ENCODE measurements at regions not wholly inside any gene's neighbourhood (a gene's known extent, or its start where the extent isn't known, plus 50 kb on each side); places are given as distances from the start of the nearest gene placed in this dataset.
A peak's percentile ranks its signal among the peaks of the same experiment; 100 is the strongest.
"Not testable (repeated sequence)": the region's sequence is repeated elsewhere in the genome, so short reads cannot be mapped to it uniquely, and the experiment has no call there.

- CTCF ChIA-PET; H3K4me3 ChIP-seq (ENCODE audit: low read depth, low read length); H3K27me3 ChIP-seq (ENCODE audit: control insufficient read depth, insufficient read depth, low read length); H3K36me3 ChIP-seq (ENCODE audit: control insufficient read depth, insufficient read depth, low read length); POLR2A ChIA-PET; DNase-seq (ENCODE audit: low read depth): not testable (repeated sequence)
- peak; percentile 11; the same call in 1 of the 2 replicates for TF ChIP-seq CTCF (IDR thresholded peaks at IDR 0.05; ENCODE audit: insufficient read depth, low read depth, low read length)
Measured at GRCh38 chrX:89757767-89758166, 163.9 kb upstream of the TGIF2LX start.

GRCh38 chrX:89759076-89759685, 162.5 kb upstream of the TGIF2LX start:
- H3K27me3 ChIP-seq (ENCODE audit: control insufficient read depth, insufficient read depth, low read length); CTCF ChIA-PET; H3K36me3 ChIP-seq (ENCODE audit: control insufficient read depth, insufficient read depth, low read length); H3K4me3 ChIP-seq (ENCODE audit: low read depth, low read length); DNase-seq (ENCODE audit: low read depth); POLR2A ChIA-PET: not testable (repeated sequence)

- POLR2A ChIA-PET; CTCF ChIA-PET; H3K4me3 ChIP-seq (ENCODE audit: low read depth, low read length); H3K27me3 ChIP-seq (ENCODE audit: control insufficient read depth, insufficient read depth, low read length); H3K36me3 ChIP-seq (ENCODE audit: control insufficient read depth, insufficient read depth, low read length); DNase-seq (ENCODE audit: low read depth): not testable (repeated sequence)
Measured at GRCh38 chrX:89771639-89772038, 150.1 kb upstream of the TGIF2LX start.

- H3K4me3 ChIP-seq (ENCODE audit: low read depth, low read length); H3K36me3 ChIP-seq (ENCODE audit: control insufficient read depth, insufficient read depth, low read length); CTCF ChIA-PET; POLR2A ChIA-PET; H3K27me3 ChIP-seq (ENCODE audit: control insufficient read depth, insufficient read depth, low read length); DNase-seq (ENCODE audit: low read depth): not testable (repeated sequence)
Measured at GRCh38 chrX:89811440-89811839, 110.3 kb upstream of the TGIF2LX start.

GRCh38 chrX:89839723-89840122, 82.0 kb upstream of the TGIF2LX start:
- POLR2A ChIA-PET; CTCF ChIA-PET; DNase-seq (ENCODE audit: low read depth); H3K36me3 ChIP-seq (ENCODE audit: control insufficient read depth, insufficient read depth, low read length); H3K4me3 ChIP-seq (ENCODE audit: low read depth, low read length); H3K27me3 ChIP-seq (ENCODE audit: control insufficient read depth, insufficient read depth, low read length): not testable (repeated sequence)

GRCh38 chrX:89871662-89872061, 50.0 kb upstream of the TGIF2LX start:
- H3K36me3 ChIP-seq (ENCODE audit: control insufficient read depth, insufficient read depth, low read length); CTCF ChIA-PET; POLR2A ChIA-PET; H3K27me3 ChIP-seq (ENCODE audit: control insufficient read depth, insufficient read depth, low read length); DNase-seq (ENCODE audit: low read depth); H3K4me3 ChIP-seq (ENCODE audit: low read depth, low read length): not testable (repeated sequence)

Measured in BJ (cell line).